T-helper 2 cell (primary cell): ENCODE measurements at regions not wholly inside any gene's neighbourhood (a gene's known extent, or its start where the extent isn't known, plus 50 kb on each side); places are given as distances from the start of the nearest gene placed in this dataset.
"Not testable (repeated sequence)": the region's sequence is repeated elsewhere in the genome, so short reads cannot be mapped to it uniquely, and the experiment has no call there.

Experiments
- DNase-seq, 5 experiments: peaks; one replicate each; pipeline versions ENCODE4 v3.0.0 to v3.0.0-alpha.2; 2012 to 2022

DNA sequence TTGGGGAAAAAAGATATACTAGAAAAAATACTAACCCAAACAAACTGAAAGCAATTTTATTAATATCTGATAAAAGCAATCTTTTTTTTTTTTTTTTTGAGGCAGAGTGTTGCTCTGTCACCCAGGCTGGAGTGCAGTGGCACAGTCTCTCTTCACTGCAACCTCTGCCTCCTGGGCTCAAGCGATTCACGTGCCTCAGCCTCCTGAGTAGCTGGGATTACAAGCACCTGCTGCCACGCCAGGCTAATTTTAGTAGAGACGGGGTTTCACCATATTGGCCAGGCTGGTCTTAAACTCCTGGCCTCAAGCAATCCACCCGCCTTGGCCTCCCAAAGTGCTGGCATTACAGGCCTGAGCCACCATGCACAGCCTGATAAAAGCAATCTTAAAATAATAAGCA, 467.5 kb upstream of the TNC start:
- DNase-seq, result not testable (repeated sequence)

DNA sequence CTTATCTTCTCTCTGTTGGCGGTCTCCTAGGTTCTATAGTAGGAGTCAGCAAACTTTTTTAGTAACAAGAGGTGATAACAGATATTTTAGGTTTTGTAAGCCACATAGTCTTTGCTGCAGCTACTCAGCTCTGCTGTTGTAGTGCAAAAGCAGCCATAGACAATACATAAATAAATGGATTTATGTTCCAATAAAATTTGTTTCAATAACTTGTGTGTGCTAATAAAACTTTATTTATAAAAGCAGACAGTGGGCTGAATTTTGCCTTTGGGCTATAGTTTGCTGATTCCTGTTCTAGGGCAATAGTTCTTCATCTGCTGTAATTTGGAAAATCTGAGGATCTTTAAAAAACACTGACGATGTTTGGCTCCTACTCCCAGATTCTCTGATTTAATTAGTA, 469.4 kb upstream of the TNC start:
- DNase-seq, result no peak

DNA sequence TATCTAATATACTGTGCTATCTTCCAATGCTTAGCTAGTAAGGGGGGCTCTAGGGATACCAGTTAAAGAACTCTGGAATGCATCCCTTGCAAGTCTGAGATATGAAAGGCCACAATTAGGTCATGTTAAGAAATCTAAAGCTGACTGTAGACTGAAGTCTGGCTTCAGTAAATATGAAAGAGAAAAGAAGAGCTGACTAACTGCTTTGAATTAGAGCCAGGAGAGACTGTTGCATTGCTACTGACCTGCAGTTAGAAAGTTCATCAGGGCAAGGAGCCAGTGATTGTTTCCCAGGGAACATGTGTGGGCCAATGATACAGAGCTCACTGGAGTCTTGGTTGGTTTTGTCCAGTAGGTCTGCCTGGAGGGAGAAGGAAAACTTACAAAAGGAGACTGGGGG, 472.1 kb upstream of the TNC start:
- DNase-seq, result no peak

DNA sequence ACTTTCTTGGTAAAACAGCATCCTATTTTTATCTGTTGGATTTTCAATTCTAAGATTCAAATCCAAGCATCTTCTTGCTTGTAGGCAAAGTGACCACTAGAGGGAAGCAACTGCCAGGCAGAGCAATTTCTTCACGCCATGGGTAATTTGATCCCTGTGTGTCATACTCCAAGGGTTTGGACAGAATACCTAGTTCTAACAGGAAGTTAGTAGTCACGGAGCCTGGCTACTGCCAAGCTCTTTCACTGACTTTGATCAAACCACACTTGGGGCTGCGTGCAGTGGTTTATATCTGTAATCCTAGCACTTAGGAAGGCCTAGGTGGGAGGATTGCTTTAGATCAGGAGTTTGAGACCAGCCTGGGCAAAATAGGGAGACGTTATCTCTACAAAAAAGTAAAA, 473.6 kb upstream of the TNC start:
- peak in 1 of 5 experiments; percentile 21 for DNase-seq

DNA sequence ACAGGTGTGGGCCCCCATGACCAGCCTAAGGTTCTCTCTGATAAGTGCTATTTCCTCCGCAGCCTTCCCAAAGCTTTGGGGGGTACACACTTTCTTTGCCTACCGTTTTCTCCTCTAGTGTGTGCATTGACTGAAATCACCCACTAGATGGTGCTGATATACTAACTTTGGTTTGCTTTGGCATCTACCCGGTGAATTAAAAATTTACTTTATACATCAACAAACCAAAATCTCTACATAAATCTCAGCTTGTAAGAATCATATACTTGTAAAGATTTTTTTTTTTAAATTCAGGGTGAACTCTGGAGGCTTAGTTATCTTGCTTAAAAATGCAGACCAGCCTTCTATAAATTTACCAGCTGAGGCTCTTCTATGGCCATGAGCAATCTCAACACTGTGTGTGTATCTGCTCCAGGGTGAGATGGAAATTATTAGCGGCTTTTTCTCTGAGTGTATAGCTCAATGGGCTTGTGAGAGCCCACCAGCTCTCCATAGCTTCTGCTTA, 475.7 kb upstream of the TNC start:
- peak in 1 of 5 experiments; percentile 13 for DNase-seq

DNA sequence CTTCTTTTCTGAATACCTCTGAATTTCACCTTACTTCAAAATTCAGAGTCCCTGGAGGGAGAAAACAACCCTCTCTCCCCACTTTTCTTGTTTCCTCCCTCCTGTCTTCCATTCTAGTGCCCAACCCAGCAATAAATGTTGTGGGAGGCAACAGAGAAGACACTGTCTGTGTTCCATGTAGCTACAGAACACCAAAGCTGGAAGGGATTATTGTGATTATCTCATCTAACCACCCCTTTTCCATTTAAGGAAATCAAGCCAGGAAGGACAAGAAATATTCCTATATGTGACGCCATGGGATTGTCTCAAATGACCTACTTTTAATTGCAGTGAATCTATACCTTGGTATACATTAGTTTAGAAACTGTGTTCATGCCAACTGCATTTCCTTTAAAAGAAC, 476.6 kb upstream of the TNC start:
- no peak for DNase-seq

DNA sequence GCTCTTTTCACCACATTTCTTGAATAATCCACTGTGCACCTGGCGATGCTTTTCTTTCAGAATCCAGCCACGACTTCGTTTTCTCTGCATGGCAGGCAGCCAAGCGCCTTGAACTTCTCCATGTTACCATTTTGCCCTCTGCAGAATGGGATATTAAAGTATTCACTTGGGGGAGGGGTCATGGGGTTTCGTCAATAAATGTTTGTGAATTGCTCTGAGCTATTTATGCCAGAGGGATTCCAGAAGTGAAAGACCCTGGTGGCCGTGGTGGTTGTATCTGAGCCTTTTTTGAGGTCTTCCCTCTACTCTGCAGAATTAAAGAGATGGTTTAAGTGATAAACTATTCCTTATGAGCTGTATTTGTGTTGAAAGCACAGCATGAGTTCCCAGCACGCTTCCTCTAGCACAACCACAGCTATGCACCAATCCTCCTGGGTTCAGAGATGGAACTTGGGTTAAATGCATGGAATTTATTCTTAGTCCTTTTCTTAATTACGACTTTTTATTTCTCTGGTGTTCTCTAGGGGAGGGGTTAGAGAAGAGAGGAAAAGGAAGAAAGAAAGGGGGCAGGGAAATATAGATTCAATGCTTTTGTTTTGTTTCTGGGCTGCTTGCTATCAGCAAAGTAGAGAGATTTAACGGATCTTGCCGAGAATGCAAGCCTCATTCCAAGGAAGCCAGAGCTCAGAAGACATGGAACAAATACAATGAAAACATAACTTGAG, 478.2 kb upstream of the TNC start:
- DNase-seq, result no peak

DNA sequence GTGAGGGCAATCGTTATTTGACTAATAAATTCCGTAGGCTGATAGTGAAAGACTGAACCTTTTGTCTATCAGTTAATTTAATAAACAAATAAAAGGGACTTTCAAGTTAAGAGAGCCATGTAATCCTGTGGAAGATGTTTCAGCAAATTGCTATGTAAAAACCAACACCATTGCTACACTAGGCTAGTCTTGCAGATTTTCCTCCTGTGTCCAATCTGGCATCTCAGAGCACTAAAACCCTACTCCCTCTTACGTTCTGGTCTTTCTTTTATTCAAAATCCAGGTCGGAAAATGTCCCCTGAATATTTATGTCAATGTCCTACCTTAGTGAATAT, 478.8 kb upstream of the TNC start:
- DNase-seq, result no peak

DNA sequence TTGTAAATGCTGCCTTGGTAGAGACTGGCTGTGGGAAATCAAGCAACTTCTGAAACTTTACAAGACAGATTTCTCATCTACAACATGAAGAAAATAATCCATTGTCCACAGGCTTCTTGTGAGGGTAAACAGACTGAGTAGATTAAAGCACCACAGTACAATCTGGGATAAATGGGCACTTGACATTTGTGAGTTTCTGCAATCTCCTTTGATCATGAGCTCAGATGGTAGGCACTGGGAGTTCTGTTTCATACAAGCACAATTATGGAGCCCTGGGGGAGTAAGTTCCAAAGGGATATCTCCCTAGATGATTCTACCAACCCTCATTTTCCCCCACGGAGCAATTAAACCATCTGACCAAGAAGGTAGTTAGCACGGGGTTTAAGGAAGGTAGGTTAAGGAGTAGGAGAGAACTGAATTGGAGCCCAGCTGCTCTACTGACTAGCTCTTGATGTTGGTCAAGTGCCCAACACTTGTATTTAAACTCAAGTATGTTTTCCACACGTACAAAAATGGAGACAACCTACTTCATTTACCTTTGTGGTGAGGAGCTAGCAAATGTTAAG, 479.5 kb upstream of the TNC start:
- DNase-seq, result no peak

DNA sequence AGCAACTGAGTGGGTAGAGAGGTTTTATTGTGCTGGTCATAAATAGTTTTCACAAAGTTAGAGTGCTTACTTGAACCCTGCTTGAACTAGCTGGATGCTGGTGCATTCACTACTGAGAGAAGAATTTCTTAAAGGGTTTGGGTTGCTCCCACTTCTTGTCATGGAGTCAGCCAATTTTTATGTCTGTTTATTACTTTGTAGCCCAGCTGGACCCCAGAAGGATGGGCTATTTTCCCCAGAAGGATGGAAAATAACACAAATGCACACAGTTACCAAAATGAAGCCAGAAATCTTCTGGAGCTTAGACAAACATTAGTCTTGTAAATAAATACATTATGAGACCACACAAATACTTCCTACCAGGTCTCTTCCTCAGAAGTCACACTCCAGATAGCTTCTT, 480.8 kb upstream of the TNC start:
- DNase-seq, result no peak

DNA sequence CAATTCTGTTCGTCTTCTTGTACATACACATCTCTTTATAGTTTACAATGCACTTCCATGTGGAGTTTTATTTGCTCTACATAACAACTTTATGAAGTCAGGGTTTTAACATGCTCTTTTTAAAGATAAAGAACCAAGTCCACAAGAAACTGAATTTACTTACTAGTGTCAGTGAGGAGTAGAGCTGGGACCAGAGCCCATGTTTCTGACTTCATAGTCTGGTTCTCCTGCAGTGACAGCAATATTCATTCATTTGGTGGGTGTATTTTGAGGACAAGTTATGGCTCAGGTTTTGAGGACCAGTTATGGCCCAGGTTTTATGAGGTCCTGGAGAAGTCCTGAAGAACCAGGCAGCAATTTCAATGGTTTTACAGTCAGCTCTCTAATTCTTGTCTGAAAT, 481.9 kb upstream of the TNC start:
- DNase-seq, result no peak

DNA sequence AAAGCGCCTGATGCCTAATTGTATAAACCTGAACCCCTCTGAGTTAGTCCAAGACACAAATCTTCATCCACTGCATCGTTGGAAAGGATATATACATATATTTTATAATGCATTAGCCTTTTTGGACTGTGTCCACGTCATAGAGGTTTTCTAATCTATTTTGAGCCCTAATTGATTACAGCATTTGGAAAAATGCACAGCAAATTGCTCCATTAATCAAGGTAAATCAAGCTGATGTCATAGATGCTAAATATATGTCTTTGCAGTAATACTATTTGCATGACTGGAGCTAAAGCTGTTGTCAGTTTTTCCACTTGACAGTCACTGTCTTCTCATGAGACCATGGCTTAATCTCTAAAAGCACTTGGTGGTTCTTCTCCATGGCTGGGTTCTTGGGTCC, 483.5 kb upstream of the TNC start:
- no peak for DNase-seq

DNA sequence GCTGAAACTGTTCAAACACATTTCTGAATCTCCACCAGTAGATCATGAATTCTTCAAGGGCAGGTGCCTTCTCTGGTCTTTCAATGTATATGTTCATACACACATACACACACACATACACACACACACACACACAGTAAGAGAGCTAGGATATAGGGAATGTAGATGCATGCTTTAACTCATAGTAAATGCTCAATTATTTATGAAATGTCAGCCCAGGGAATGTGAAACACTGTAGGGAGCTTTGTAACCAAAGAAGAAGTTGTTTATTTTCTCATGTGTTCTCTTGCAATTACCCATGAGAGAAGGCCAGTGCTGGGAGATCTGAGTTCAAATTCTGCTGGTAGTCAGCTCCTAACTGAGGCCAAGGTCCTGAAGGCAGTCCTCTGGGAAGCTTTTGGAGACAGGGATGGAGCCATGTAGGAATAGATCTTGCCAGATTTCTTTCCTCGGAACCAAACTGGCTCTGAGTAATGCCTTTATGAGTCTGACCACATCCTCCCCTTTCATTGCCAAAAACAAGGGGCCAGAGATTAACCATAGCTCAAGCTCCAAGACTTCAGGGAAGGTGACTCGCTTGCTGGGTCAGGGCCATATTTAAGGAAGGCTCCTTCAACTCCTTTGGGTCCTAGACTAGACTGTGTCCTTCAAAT, 487.0 kb upstream of the TNC start:
- no peak for DNase-seq

DNA sequence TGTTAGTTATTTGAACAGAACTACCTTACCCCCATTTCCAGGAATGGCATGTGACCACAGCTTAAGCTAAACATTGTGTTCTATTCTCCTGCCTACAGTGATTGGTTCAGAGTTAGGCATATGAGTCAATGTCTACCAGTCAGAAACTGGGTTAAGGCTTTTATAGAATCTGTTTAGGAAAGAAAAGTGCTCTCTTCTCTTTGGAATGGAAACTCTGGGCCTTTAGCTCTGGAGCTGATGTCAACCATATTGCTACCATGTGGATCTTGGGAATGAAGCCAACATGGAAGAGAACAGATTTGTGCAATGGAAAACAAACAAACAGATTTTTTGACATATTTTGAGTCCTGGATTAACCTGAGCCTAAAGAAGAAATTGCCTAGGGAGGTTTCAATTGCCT, 488.9 kb upstream of the TNC start:
- no peak for DNase-seq

DNA sequence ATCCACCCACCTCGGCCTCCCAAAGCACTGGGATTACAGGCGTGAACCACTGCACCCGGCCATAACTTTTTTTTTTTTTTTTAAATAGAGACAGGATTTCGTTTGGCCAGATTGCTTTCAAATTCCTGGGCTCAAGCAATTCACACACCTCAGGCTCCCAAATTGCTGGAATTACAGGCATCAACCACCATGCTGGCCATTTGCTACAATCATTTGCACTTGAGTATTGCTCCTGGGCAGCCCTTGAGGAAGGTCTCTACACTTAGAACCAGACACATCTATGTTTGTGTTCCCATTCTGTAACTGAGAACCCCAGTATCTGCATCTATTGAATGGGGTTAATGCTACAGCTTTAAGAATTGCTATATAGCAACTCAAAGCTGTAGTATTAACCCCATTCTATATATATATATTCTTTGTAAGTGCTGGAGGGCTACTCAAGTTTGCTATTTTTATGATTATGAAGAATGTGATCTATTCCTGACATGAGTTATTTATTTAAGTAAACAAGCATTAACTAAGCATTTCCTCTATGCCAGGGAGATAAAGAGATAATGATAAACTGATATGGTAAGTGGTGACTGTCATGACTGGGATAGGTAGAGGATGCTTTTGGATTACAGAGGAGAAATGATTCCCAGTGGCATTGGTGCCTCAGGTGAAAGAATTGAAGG, 496.5 kb upstream of the TNC start:
- DNase-seq, result no peak

DNA sequence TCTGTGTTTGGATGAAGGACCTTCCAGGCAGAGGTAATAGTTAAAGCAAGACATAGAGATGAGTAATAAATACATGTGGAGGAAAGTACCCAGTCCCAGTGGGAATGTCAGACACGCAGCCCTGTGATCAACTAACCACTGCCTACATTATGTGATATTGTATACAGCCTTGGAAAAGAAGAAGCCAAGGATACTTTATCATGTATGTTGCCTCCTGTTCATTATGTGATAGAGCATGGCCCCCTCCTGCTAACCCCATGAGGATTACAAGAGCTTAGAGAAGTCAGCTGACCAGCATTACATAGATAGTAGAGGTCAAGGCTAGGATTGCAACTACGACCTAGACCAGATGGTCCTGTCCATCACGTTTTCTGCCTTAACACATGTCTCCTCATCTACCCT, 497.0 kb upstream of the TNC start:
- no peak for DNase-seq

DNA sequence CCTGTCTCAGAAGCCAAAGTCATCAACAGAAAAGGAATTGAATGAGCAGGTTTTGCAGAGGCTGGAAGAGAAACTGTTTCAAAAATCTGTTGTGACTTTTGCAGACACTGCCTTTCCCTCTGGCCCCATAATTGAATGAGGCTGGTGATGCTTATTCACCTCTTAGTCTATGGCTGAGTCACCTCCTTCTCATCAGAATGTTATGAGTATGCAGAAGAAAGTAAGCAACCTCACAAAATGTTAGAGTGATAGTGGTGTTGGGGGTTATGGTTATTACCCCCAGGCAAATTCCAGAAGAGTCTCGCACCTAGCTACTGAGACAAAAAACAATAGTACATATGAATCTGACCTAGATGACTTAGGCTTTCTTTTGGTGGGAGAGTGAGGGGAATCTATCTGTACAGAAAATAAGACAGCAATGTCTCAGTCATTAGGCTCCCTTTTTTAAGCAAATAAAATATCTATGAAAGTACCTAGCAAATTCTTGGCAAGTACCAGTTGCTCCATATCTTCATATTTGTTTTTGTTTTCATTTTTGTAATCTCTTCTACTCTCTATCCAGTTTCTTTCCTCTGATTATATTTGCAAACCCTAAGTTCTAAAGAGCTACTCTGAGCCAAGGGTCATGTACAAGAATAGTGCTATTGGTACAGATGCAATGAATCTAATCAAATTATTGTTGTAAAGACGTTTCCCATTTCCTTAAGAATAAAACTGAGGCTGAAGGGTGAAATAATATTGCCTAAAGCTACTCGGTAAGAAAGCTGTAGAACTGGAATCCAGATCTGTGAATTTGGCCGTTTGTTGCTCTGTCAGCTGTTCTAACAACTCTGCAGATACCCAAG, 498.1 kb upstream of the TNC start:
- DNase-seq, result no peak

DNA sequence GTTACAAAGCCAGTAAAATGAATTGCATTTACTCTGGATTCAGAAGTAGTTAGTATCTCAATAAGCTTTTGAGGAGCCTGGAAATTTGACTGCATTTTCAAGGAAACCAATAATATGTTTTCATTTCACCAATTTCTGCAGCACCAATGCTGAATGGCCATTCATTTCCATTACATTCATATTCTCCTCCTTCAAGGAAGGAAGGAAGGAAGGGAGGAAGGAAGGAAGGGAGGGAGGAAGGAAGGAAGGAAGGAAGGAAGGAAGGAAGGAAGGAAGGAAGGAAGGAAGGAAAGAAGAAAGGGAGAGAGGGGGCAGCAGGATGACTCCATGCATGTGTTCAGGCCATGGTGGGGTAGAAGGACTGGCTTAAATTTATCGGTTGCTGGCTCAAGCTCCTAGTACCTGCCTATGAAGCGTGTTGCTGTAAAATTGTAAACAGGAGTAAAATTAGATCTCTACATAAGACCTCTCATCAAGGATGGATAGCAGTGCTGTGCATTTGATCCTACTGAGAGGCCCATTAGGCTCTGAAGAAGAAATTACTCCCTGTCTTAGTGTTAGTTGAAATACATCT, 498.8 kb upstream of the TNC start:
- DNase-seq, result no peak

DNA sequence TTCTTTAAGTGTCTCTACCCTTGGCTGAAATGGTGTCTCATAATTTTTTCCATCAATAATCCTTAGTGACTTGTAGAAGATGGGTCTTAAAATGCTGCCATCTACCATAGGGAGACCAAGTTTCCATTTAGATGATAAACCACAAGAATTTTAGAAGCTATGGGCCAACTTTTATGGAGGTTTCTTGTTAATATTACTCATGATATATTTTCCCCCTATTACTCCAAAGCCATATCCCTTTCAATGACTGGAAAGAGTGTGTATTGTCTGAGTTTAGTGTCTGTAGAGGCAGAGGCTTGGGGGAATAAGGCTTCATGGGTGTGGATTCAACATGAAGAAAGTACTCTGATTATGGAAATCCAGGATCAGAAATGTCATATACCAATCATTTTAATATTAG, 507.3 kb upstream of the TNC start:
- no peak for DNase-seq

DNA sequence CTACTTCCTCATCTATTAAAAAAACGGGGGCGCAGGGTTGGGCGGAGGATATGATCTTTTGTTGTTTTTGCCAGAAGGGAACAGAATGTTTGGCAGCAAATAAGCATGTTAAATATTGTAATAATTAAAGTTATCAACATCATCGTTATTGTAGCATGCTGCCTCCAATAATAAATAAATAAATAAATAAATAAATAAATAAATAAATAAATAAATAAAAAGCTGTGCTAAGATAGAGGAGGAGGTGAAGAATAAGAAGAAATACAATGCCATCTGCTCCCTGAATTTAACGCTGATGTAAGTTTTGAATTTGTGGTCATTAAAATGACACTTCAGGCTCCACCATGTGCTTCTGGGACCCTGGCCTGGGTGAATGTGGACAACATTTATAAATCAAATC, 508.0 kb upstream of the TNC start:
- no peak for DNase-seq

DNA sequence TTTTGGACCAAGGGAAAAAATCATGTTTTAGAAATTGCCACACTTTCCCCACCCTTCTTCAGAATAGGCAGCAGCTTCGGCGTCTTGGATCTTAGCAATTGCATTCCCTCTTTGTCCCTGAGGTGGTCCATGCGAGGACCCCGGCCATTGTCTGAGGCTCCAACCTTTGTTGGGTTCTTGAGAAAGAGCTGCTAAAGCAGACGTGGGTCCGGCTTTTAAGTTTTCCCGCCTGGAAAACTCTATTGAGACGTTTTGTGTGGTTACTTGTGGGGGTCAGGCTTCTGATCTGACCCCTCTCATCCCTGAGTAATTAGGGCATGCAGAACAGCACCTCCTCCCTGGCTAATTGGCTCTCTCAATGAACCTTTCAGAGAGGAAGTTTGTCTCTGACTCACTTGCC, 509.6 kb upstream of the TNC start:
- no peak for DNase-seq

DNA sequence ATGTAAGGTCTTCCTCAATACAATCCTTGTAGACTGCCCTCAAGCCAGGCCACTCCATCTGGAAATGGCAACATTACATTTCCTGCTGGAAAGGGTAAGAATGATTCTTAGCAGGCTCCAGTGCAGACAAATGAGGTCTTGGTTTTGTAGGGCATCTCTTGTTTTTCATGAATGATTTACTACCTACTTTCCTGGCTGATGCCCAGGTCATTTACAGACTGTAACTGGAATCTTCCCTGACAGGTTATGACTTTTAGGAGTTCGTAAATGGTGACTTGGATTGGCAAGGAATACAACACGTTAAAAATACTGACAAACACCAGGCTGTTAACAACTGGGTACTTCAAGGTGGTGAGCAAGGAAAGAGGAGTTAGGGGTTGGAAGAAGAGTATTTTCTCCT, 510.5 kb upstream of the TNC start:
- no peak for DNase-seq
